Activated naive CD4-positive, alpha-beta T cell treated with anti-CD3 and anti-CD28 coated beads for 36 hours (primary cell): ENCODE measurements at regions not wholly inside any gene's neighbourhood (a gene's known extent, or its start where the extent isn't known, plus 50 kb on each side); places are given as distances from the start of the nearest gene placed in this dataset.

Experiments
- CTCF ChIA-PET: fragments of 350-600 bp; sonication (Branson Sonifier 250); formaldehyde crosslinking; loops from one replicate; lab custom pipeline; 2021; ENCODE audit warnings: antibody characterized with exemption; lab: Charles Lee
- DNase-seq: peaks from one replicate; pipeline ENCODE4 v3.0.0-alpha.2; 2020
- H3K27ac Mint-ChIP-seq: one replicate; pipeline ENCODE4 v1.8.0; 2021; ENCODE audit warnings: mild to moderate bottlenecking, mixed read lengths
- H3K27me3 Mint-ChIP-seq: one replicate; pipeline ENCODE4 v1.8.0; 2021; ENCODE audit warnings: low read depth, mixed read lengths
- H3K36me3 Mint-ChIP-seq: one replicate; pipeline ENCODE4 v1.8.0; 2021; ENCODE audit warnings: low read depth, mixed read lengths
- H3K4me1 Mint-ChIP-seq: one replicate; pipeline ENCODE4 v1.8.0; 2021; ENCODE audit warnings: low read depth, mixed read lengths
- H3K4me3 Mint-ChIP-seq: one replicate; pipeline ENCODE4 v1.8.0; 2021; ENCODE audit warnings: mild to moderate bottlenecking, moderate library complexity, mixed read lengths
- H3K9me3 Mint-ChIP-seq: one replicate; pipeline ENCODE4 v1.8.0; 2021; ENCODE audit warnings: mixed read lengths
- intact Hi-C: fragments of 100-400 bp; cut with micrococcal nuclease; formaldehyde crosslinking; loops from one replicate; pipeline ENCODE4 v1.15.1; 2023

- no peaks in the 10 kb centered on the region for H3K36me3 Mint-ChIP-seq
Observed at GRCh38 chr1:30600706-30601105, 122.7 kb downstream of the MATN1 start.

GRCh38 chr1:30600258-30600657 lies 123.1 kb downstream of the MATN1 start:
- Mint-ChIP-seq H3K27me3 (peaks cover 3% of the 10 kb centered on the region), H3K27ac (no peak overlapping the region), H3K36me3 (no peaks in the 10 kb centered on the region), H3K4me1 (no peaks in the 10 kb centered on the region), H3K4me3 (no peak overlapping the region), H3K9me3 (no peaks in the 10 kb centered on the region)
- CTCF ChIA-PET = no interaction called here
- intact Hi-C loops = no loop called here
- DNase-seq = no peak

More at GRCh38 chr1:30600706-30601105, 122.7 kb downstream of the MATN1 start:
- Mint-ChIP-seq H3K4me3 (no peak overlapping the region), H3K27ac (no peak overlapping the region), H3K27me3 (peaks cover 3% of the 10 kb centered on the region), H3K9me3 (no peaks in the 10 kb centered on the region), H3K4me1 (no peaks in the 10 kb centered on the region)
- intact Hi-C loops = no loop called here
- CTCF ChIA-PET = no interaction called here
- DNase-seq = no peak

- Mint-ChIP-seq H3K36me3 (no peaks in the 10 kb centered on the region), H3K9me3 (no peaks in the 10 kb centered on the region), H3K27me3 (peaks cover 3% of the 10 kb centered on the region), H3K4me3 (no peak overlapping the region), H3K4me1 (no peaks in the 10 kb centered on the region), H3K27ac (no peak overlapping the region)
- CTCF ChIA-PET = no interaction called here
- intact Hi-C loops = no loop called here
- no peak for DNase-seq
Observed at GRCh38 chr1:30599721-30600120, 123.7 kb downstream of the MATN1 start.

- H3K27ac Mint-ChIP-seq = no peak overlapping the region
- no peaks in the 10 kb centered on the region for H3K36me3 Mint-ChIP-seq
- no peak overlapping the region for H3K4me3 Mint-ChIP-seq
Observed at GRCh38 chr1:30598571-30599114, 124.7 kb downstream of the MATN1 start.

GRCh38 chr1:30597711-30598110 lies 125.7 kb downstream of the MATN1 start:
- no peak overlapping the region for H3K4me3 Mint-ChIP-seq
- peaks cover 7% of the 10 kb centered on the region for H3K27me3 Mint-ChIP-seq
- CTCF ChIA-PET = no interaction called here
- H3K4me1 Mint-ChIP-seq = no peaks in the 10 kb centered on the region
- no peak overlapping the region for H3K27ac Mint-ChIP-seq
- no peaks in the 10 kb centered on the region for H3K36me3 Mint-ChIP-seq
- no peak for DNase-seq
- intact Hi-C loops = no loop called here
- H3K9me3 Mint-ChIP-seq = no peaks in the 10 kb centered on the region

More at GRCh38 chr1:30598571-30599114, 124.7 kb downstream of the MATN1 start:
- Mint-ChIP-seq H3K27me3 (peaks cover 3% of the 10 kb centered on the region), H3K9me3 (no peaks in the 10 kb centered on the region), H3K4me1 (no peaks in the 10 kb centered on the region)
- intact Hi-C loops = no loop called here
- CTCF ChIA-PET = no interaction called here
- no peak for DNase-seq

- no peak for DNase-seq
- Mint-ChIP-seq H3K4me3 (no peak overlapping the region), H3K27ac (no peak overlapping the region), H3K36me3 (no peaks in the 10 kb centered on the region), H3K9me3 (no peaks in the 10 kb centered on the region), H3K4me1 (no peaks in the 10 kb centered on the region), H3K27me3 (peaks cover 7% of the 10 kb centered on the region)
- intact Hi-C loops = no loop called here
- CTCF ChIA-PET = no interaction called here
Observed at GRCh38 chr1:30596891-30597290, 126.5 kb downstream of the MATN1 start.

GRCh38 chr1:30596470-30596869 lies 126.9 kb downstream of the MATN1 start:
- DNase-seq = no peak
- no peaks in the 10 kb centered on the region for H3K4me1 Mint-ChIP-seq

GRCh38 chr1:30589083-30589482 lies 134.3 kb downstream of the MATN1 start:
- Mint-ChIP-seq H3K9me3 (peaks cover 2% of the 10 kb centered on the region), H3K4me1 (no peaks in the 10 kb centered on the region), H3K4me3 (no peak overlapping the region), H3K36me3 (no peaks in the 10 kb centered on the region), H3K27me3 (peaks cover 44% of the 10 kb centered on the region), H3K27ac (no peak overlapping the region)
- intact Hi-C loops = no loop called here
- DNase-seq = no peak
- CTCF ChIA-PET = no interaction called here

More at GRCh38 chr1:30596470-30596869, 126.9 kb downstream of the MATN1 start:
- CTCF ChIA-PET = no interaction called here
- no peaks in the 10 kb centered on the region for H3K36me3 Mint-ChIP-seq
- H3K4me3 Mint-ChIP-seq = no peak overlapping the region
- peaks cover 9% of the 10 kb centered on the region for H3K27me3 Mint-ChIP-seq
- no peak overlapping the region for H3K27ac Mint-ChIP-seq
- intact Hi-C loops = no loop called here
- H3K9me3 Mint-ChIP-seq = no peaks in the 10 kb centered on the region

- Mint-ChIP-seq H3K27me3 (peaks cover 44% of the 10 kb centered on the region), H3K9me3 (peaks cover 6% of the 10 kb centered on the region), H3K4me3 (no peak overlapping the region), H3K4me1 (no peaks in the 10 kb centered on the region), H3K27ac (no peak overlapping the region), H3K36me3 (no peaks in the 10 kb centered on the region)
- CTCF ChIA-PET = no interaction called here
- intact Hi-C loops = no loop called here
- DNase-seq = no peak
Observed at GRCh38 chr1:30588311-30589073, 134.9 kb downstream of the MATN1 start.

- Mint-ChIP-seq H3K4me1 (no peaks in the 10 kb centered on the region), H3K4me3 (no peak overlapping the region), H3K36me3 (no peaks in the 10 kb centered on the region), H3K27me3 (peaks cover 55% of the 10 kb centered on the region), H3K27ac (no peak overlapping the region), H3K9me3 (peaks cover 13% of the 10 kb centered on the region)
- intact Hi-C loops = no loop called here
- CTCF ChIA-PET = no interaction called here
- no peak for DNase-seq
Observed at GRCh38 chr1:30586671-30587070, 136.7 kb downstream of the MATN1 start.

GRCh38 chr1:30579580-30579979 lies 143.8 kb downstream of the MATN1 start:
- Mint-ChIP-seq H3K4me3 (no peak overlapping the region), H3K27ac (no peak overlapping the region), H3K4me1 (no peaks in the 10 kb centered on the region), H3K9me3 (peaks cover 13% of the 10 kb centered on the region), H3K36me3 (no peaks in the 10 kb centered on the region), H3K27me3 (peaks cover 26% of the 10 kb centered on the region)
- intact Hi-C loops = no loop called here
- CTCF ChIA-PET = no interaction called here
- DNase-seq = no peak

GRCh38 chr1:30575066-30575465 lies 148.3 kb downstream of the MATN1 start:
- Mint-ChIP-seq H3K36me3 (no peaks in the 10 kb centered on the region), H3K27ac (no peak overlapping the region), H3K4me3 (no peak overlapping the region), H3K27me3 (peaks cover 18% of the 10 kb centered on the region), H3K9me3 (no peaks in the 10 kb centered on the region), H3K4me1 (no peaks in the 10 kb centered on the region)
- DNase-seq = no peak
- CTCF ChIA-PET = no interaction called here
- intact Hi-C loops = no loop called here

GRCh38 chr1:30572192-30572591 lies 151.2 kb downstream of the MATN1 start:
- peaks cover 15% of the 10 kb centered on the region for H3K27me3 Mint-ChIP-seq

More at GRCh38 chr1:30572192-30572591, 151.2 kb downstream of the MATN1 start:
- no peaks in the 10 kb centered on the region for H3K4me1 Mint-ChIP-seq
- no peak for DNase-seq
- intact Hi-C loops = no loop called here
- no peaks in the 10 kb centered on the region for H3K9me3 Mint-ChIP-seq
- CTCF ChIA-PET = no interaction called here
- H3K4me3 Mint-ChIP-seq = no peak overlapping the region
- no peaks in the 10 kb centered on the region for H3K36me3 Mint-ChIP-seq
- H3K27ac Mint-ChIP-seq = no peak overlapping the region
